CD14-positive monocyte (primary cell): ENCODE measurements at regions not wholly inside any gene's neighbourhood (a gene's known extent, or its start where the extent isn't known, plus 50 kb on each side); places are given as distances from the start of the nearest gene placed in this dataset.

Experiments
- DNase-seq, 3 donors: peaks; one replicate each; pipeline ENCODE4 v3.0.0-alpha.2; 2011 to 2022
- H2AFZ ChIP-seq: 2 replicates; pipeline ENCODE4 v1.6.0; 2012; ENCODE audit warnings: mild to moderate bottlenecking, low read depth, low read length, inconsistent platforms; ENCODE audit not compliant: insufficient read depth, poor library complexity, severe bottlenecking
- H3K27ac ChIP-seq, 2 donors: 1 replicate in 1 of 2; 2 replicates in 1 of 2; pipeline ENCODE4 v1.5.1; 2012 to 2013; ENCODE audit warnings: low read length in 2 of 2, control low read depth in 1 of 2, inconsistent platforms in 1 of 2, low read depth in 1 of 2, mild to moderate bottlenecking in 1 of 2
- H3K27me3 ChIP-seq, 2 donors: one replicate each; pipeline versions ENCODE4 v1.6.0 to v1.6.1; 2011 to 2013; ENCODE audit warnings: low read length in 2 of 2; ENCODE audit not compliant: control insufficient read depth in 2 of 2, insufficient read depth in 2 of 2
- H3K36me3 ChIP-seq, 2 donors: replicated peaks in 1 of 2; 1 replicate in 1 of 2; 2 replicates in 1 of 2; pipeline versions ENCODE4 v1.5.1 to v1.6.1; 2012 to 2013; ENCODE audit warnings: low read length in 2 of 2, control low read depth in 1 of 2, inconsistent platforms in 1 of 2, mild to moderate bottlenecking in 1 of 2; ENCODE audit not compliant: insufficient read depth in 2 of 2, control insufficient read depth in 1 of 2
- H3K4me1 ChIP-seq, 2 donors: 1 replicate in 1 of 2; 2 replicates in 1 of 2; pipeline versions ENCODE4 v1.5.1 to v1.6.1; 2012 to 2013; ENCODE audit warnings: low read length in 2 of 2, control low read depth in 1 of 2, inconsistent platforms in 1 of 2, mild to moderate bottlenecking in 1 of 2, moderate library complexity in 1 of 2; ENCODE audit not compliant: insufficient read depth in 2 of 2, control insufficient read depth in 1 of 2
- H3K4me2 ChIP-seq: replicated peaks from 2 replicates; pipeline ENCODE3; 2012; ENCODE audit warnings: low read length, moderate library complexity, mild to moderate bottlenecking; ENCODE audit not compliant: poor library complexity, severe bottlenecking; ENCODE audit errors: extremely low read depth
- H3K4me3 ChIP-seq, 3 experiments: fragments of 200-600 bp in 1 of 3; sonication (generic) in 1 of 3; replicated peaks in 1 of 3; 1 replicate in 2 of 3; 2 replicates in 1 of 3; pipeline ENCODE4 v1.5.1; 2011 to 2013; ENCODE audit warnings: low read length in 3 of 3, mild to moderate bottlenecking in 3 of 3, control low read depth in 2 of 3, low read depth in 2 of 3, inconsistent platforms in 1 of 3, moderate library complexity in 1 of 3
- H3K79me2 ChIP-seq: 2 replicates; pipeline ENCODE4 v1.6.0; 2012; ENCODE audit warnings: mild to moderate bottlenecking, control low read depth, inconsistent platforms, low read length, moderate library complexity; ENCODE audit not compliant: insufficient read depth
- H3K9ac ChIP-seq: 2 replicates; pipeline ENCODE4 v1.6.0; 2017; ENCODE audit warnings: low read length, mild to moderate bottlenecking; ENCODE audit not compliant: insufficient read depth, poor library complexity, severe bottlenecking
- H3K9me3 ChIP-seq, 2 donors: replicated peaks in 1 of 2; 1 replicate in 1 of 2; 2 replicates in 1 of 2; pipeline versions ENCODE4 v1.5.1 to v1.6.1; 2012 to 2013; ENCODE audit warnings: low read length in 2 of 2, control low read depth in 1 of 2; ENCODE audit not compliant: control insufficient read depth in 1 of 2, insufficient read depth in 1 of 2
- H4K20me1 ChIP-seq: 2 replicates; pipeline ENCODE4 v1.6.0; 2012; ENCODE audit warnings: mild to moderate bottlenecking, low read length, control low read depth, moderate library complexity; ENCODE audit not compliant: insufficient read depth
- H3K27ac Mint-ChIP-seq, 7 donors: one replicate each; pipeline ENCODE4 v1.8.0; 2020; ENCODE audit warnings: mild to moderate bottlenecking in 7 of 7, mixed read lengths in 7 of 7, moderate library complexity in 6 of 7, inconsistent platforms in 2 of 7
- H3K27me3 Mint-ChIP-seq, 3 donors: one replicate each; pipeline ENCODE4 v1.8.0; 2021 to 2022; ENCODE audit warnings: low read depth in 3 of 3, mild to moderate bottlenecking in 3 of 3, mixed read lengths in 3 of 3, moderate library complexity in 3 of 3, inconsistent platforms in 1 of 3
- H3K36me3 Mint-ChIP-seq, 2 donors: one replicate each; pipeline ENCODE4 v1.8.0; 2020; ENCODE audit warnings: mixed read lengths in 2 of 2, inconsistent platforms in 1 of 2, mild to moderate bottlenecking in 1 of 2
- H3K4me1 Mint-ChIP-seq: one replicate; pipeline ENCODE4 v1.8.0; 2020; ENCODE audit warnings: mild to moderate bottlenecking, mixed read lengths
- H3K4me3 Mint-ChIP-seq, 2 donors: one replicate each; pipeline ENCODE4 v1.8.0; 2020; ENCODE audit warnings: mild to moderate bottlenecking in 2 of 2, mixed read lengths in 2 of 2, moderate library complexity in 1 of 2
- H3K9me3 Mint-ChIP-seq, 7 donors: one replicate each; pipeline ENCODE4 v1.8.0; 2020 to 2022; ENCODE audit warnings: mixed read lengths in 7 of 7, mild to moderate bottlenecking in 6 of 7, moderate library complexity in 6 of 7, inconsistent platforms in 2 of 7
- CTCF ChIP-seq: fragments of 200-600 bp; IDR thresholded peaks from one replicate; pipeline ENCODE4 v1.8.0; 2022; ENCODE audit warnings: antibody characterized with exemption, mild to moderate bottlenecking
- WGBS: methylation state at CpG from one replicate; pipeline ENCODE4 v1.1.5; 2013; ENCODE audit warnings: missing lambda C conversion rate; ENCODE audit not compliant: insufficient coverage; 5-methylcytosine and 5-hydroxymethylcytosine counted together
- intact Hi-C, 2 donors: fragments of 100-400 bp; cut with micrococcal nuclease; formaldehyde crosslinking; loops; one replicate each; pipeline versions ENCODE4 v1.15.0 to v1.15.1; 2023

DNA sequence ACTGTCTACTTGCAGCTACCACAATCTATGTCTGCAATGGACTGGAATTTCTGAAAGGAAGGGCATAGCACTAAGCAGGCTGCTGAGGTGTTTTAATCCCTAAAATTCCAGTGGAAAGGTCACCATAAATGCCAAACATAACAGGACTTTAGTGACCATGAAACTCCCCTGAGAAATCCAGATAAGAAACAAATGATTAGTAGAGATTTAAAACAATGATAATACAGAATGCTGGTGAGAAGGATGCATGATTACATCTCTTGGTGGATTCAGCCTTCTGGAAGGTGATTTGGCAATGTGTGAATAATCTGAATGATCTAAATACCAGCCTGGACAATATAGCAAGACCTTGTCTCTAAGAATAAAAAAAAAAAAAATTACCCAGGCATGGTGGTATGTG, 475.0 kb upstream of the CBLB start:
- Mint-ChIP-seq H3K36me3 (no peaks in the 10 kb centered on the region), H3K27ac (no peak overlapping the region), H3K27me3 (no peaks in the 10 kb centered on the region), H3K9me3 (peaks cover 0 to 4% (median 0%) of the 10 kb centered on the region in 7 donors), H3K4me1 (no peaks in the 10 kb centered on the region), H3K4me3 (no peak overlapping the region)
- H2AFZ ChIP-seq = no peak overlapping the region
- no peak overlapping the region for H3K4me2 ChIP-seq
- TF ChIP-seq CTCF = no peak
- no peaks in the 10 kb centered on the region for H3K27me3 ChIP-seq
- no peaks in the 10 kb centered on the region for H3K9me3 ChIP-seq
- H3K9ac ChIP-seq = no peak overlapping the region
- H3K79me2 ChIP-seq = no peaks in the 10 kb centered on the region
- H3K4me3 ChIP-seq = no peak overlapping the region
- no peaks in the 10 kb centered on the region for H4K20me1 ChIP-seq
- H3K27ac ChIP-seq = no peak overlapping the region
- intact Hi-C loops = no loop called here
- H3K4me1 ChIP-seq = no peaks in the 10 kb centered on the region
- DNase-seq = no peak
- no peaks in the 10 kb centered on the region for H3K36me3 ChIP-seq

DNA sequence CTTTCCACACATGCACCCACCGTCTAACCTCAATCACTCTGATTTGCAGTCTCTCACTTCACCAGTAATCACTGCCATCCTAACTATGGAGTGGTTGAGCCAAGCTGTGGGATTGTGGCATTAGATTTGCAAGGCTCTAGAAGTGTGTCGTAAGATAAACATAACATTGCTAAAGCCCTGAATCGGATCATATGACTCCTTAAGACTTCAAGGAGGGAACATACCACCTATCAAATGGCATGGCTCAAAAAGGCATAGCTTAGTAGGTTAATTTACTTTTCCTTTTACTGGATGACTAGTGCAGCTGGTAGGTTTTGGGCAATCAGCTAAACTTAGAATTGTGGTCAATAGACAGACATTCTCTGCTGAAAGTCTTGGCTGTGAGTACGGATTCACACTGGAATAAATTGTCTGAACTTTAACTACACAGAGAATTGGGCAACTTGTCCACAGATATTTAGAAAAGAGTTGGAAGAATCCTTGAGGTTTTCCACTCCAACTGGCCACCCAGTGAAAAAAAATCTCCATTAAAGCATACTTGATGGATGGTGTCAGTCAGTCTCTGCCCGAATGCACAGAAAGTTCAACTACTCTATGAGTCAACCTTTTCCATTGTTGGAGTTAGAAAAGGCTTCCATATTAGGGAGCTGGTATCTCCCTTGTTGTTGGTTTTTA, 476.7 kb upstream of the CBLB start:
- Histone ChIP-seq H3K9me3 (no peaks in the 10 kb centered on the region), H3K4me1 (no peaks in the 10 kb centered on the region), H3K4me2 (no peak overlapping the region), H3K9ac (no peak overlapping the region), H3K4me3 (no peak overlapping the region), H3K79me2 (no peaks in the 10 kb centered on the region), H2AFZ (no peak overlapping the region), H3K36me3 (no peaks in the 10 kb centered on the region), H3K27me3 (no peaks in the 10 kb centered on the region), H4K20me1 (no peaks in the 10 kb centered on the region), H3K27ac (no peak overlapping the region)
- Mint-ChIP-seq H3K27me3 (no peaks in the 10 kb centered on the region), H3K4me3 (no peak overlapping the region), H3K27ac (no peak overlapping the region), H3K36me3 (no peaks in the 10 kb centered on the region), H3K4me1 (no peaks in the 10 kb centered on the region), H3K9me3 (no peaks in the 10 kb centered on the region)
- TF ChIP-seq CTCF = no peak
- no peak for DNase-seq
- 100% methylated on average over 1 of the region's 5 CpGs for WGBS
- intact Hi-C loops = no loop called here
